Tibial artery (tissue), 4 donors: ENCODE measurements at regions not wholly inside any gene's neighbourhood (a gene's known extent, or its start where the extent isn't known, plus 50 kb on each side); places are given as distances from the start of the nearest gene placed in this dataset.

ENCODE experiments used
- DNase-seq, 2 donors: peaks; one replicate each; pipeline ENCODE4 v3.0.0-alpha.2; 2019
- H3K27ac ChIP-seq, 2 donors: fragments of 200-600 bp; sonication (generic) in 1 of 2; 1 replicate in 1 of 2; 2 replicates in 1 of 2; pipeline ENCODE4 v1.5.1; 2018 to 2019; ENCODE audit warnings: mild to moderate bottlenecking in 1 of 2
- H3K27me3 ChIP-seq, 2 donors: fragments of 200-600 bp; sonication (generic) in 1 of 2; one replicate each; pipeline versions ENCODE4 v1.5.1 to v1.6.0; 2016 to 2019
- H3K36me3 ChIP-seq, 3 donors: fragments of 200-600 bp; sonication (generic) in 2 of 3; one replicate each; pipeline ENCODE4 v1.5.1; 2016 to 2019; ENCODE audit warnings: mild to moderate bottlenecking in 2 of 3
- H3K4me1 ChIP-seq, 4 donors: fragments of 200-600 bp; sonication (generic) in 2 of 4; 1 replicate in 3 of 4; 2 replicates in 1 of 4; pipeline ENCODE4 v1.5.1; 2016 to 2019
- H3K4me3 ChIP-seq, 2 donors: fragments of 200-600 bp; sonication (generic) in 1 of 2; 1 replicate in 1 of 2; 2 replicates in 1 of 2; pipeline ENCODE4 v1.5.1; 2018 to 2019; ENCODE audit warnings: mild to moderate bottlenecking in 2 of 2
- H3K9me3 ChIP-seq, 3 donors: fragments of 200-600 bp; sonication (generic) in 1 of 3; one replicate each; pipeline ENCODE4 v1.5.1; 2016 to 2019
- intact Hi-C: fragments of 100-400 bp; cut with DNase I; formaldehyde crosslinking; loops from one replicate; pipeline ENCODE4 v1.15.0; 2023; ENCODE audit warnings: low total_unique reads
- TF ChIP-seq, protein P1 (sequence below), 2 experiments: fragments of 200-600 bp in 1 of 2; fragments of 450-650 bp in 1 of 2; IDR thresholded peaks; one replicate each; pipeline ENCODE4 v1.5.1; 2017 to 2019; ENCODE audit warnings: antibody characterized with exemption in 2 of 2, mild to moderate bottlenecking in 1 of 2, moderate library complexity in 1 of 2

DNA sequence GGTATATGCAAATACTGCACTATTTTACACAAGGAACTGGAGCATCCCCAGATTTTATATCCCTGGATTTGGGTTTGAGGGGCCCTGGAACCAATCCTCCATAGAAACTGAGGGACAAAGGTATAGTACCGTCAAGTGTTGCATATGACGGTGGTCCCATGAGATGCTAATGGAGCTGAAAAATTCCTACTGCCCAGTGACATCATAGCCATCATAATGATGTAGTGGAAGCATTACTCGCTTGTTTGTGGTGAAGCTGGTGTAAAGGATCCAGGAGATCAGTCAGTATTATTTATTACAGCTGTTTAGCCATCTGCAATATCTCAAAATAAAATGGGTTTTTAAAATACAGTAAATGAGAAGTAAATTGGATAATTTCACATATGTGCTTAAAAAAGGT is 496.6 kb upstream of the HS6ST1 start:
- no peak for DNase-seq
- no peaks in the 10 kb centered on the region for H3K36me3 ChIP-seq
- H3K4me3 ChIP-seq, result no peak overlapping the region
- no peaks in the 10 kb centered on the region for H3K4me1 ChIP-seq
- intact Hi-C loops, result no loop called here
- no peaks in the 10 kb centered on the region for H3K27me3 ChIP-seq
- TF ChIP-seq, protein P1, sequence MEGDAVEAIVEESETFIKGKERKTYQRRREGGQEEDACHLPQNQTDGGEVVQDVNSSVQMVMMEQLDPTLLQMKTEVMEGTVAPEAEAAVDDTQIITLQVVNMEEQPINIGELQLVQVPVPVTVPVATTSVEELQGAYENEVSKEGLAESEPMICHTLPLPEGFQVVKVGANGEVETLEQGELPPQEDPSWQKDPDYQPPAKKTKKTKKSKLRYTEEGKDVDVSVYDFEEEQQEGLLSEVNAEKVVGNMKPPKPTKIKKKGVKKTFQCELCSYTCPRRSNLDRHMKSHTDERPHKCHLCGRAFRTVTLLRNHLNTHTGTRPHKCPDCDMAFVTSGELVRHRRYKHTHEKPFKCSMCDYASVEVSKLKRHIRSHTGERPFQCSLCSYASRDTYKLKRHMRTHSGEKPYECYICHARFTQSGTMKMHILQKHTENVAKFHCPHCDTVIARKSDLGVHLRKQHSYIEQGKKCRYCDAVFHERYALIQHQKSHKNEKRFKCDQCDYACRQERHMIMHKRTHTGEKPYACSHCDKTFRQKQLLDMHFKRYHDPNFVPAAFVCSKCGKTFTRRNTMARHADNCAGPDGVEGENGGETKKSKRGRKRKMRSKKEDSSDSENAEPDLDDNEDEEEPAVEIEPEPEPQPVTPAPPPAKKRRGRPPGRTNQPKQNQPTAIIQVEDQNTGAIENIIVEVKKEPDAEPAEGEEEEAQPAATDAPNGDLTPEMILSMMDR (IDR thresholded peaks at IDR 0.05), result no peak
- H3K27ac ChIP-seq, result no peak overlapping the region
- H3K9me3 ChIP-seq, result no peaks in the 10 kb centered on the region

DNA sequence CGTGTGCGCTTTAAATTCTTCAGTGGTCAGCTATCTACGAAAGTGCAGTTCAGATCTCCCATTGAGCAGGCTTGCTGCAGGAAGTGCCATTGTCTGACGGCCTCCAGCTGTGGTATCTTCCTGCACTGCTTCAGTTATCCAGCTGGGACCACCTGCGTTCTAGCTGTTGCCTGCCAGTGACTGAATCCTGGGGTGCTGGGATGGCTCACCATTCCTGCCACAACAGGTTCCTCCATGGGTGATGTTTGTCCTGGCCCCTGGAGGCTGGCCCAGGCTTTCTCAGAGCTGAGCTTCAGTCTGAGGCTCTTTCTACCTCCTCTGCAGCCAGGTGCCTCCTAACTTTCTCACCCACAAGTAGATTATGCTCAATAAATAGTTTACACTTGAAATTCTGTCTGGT is 498.5 kb upstream of the HS6ST1 start:
- H3K4me3 ChIP-seq, result no peak overlapping the region
- no peaks in the 10 kb centered on the region for H3K36me3 ChIP-seq
- intact Hi-C loops, result no loop called here
- no peak for DNase-seq
- H3K4me1 ChIP-seq, result no peaks in the 10 kb centered on the region
- H3K9me3 ChIP-seq, result no peaks in the 10 kb centered on the region
- TF ChIP-seq, protein P1 (IDR thresholded peaks at IDR 0.05), result no peak
- peaks cover 0 to 4% of the 10 kb centered on the region in 2 donors for H3K27me3 ChIP-seq
- no peak overlapping the region for H3K27ac ChIP-seq

DNA sequence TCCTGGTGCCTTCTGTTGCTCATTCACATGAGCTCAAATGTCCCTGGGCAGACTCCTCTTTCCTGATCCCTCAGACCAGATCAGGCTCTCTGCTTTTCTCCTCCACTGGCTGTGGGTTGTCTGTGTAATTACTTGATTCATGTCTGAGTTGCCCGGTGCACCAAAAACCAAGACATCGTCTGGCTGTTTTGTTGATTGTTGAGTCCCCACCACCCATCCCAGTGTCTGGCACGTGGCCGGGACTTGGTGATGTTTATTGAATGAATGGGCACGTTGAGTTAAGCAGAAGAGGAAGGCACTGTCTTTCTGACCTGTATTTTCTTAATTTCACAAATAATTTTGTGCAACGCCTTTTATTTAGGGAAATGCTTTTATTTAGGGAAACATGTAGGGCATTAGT is 499.1 kb upstream of the HS6ST1 start:
- no peak for DNase-seq
- no peaks in the 10 kb centered on the region for H3K9me3 ChIP-seq
- H3K4me1 ChIP-seq, result no peaks in the 10 kb centered on the region
- no peak overlapping the region for H3K27ac ChIP-seq
- TF ChIP-seq, protein P1 (IDR thresholded peaks at IDR 0.05), result no peak
- peaks cover 0 to 4% of the 10 kb centered on the region in 2 donors for H3K27me3 ChIP-seq
- intact Hi-C loops, result no loop called here
- no peaks in the 10 kb centered on the region for H3K36me3 ChIP-seq
- no peak overlapping the region for H3K4me3 ChIP-seq

DNA sequence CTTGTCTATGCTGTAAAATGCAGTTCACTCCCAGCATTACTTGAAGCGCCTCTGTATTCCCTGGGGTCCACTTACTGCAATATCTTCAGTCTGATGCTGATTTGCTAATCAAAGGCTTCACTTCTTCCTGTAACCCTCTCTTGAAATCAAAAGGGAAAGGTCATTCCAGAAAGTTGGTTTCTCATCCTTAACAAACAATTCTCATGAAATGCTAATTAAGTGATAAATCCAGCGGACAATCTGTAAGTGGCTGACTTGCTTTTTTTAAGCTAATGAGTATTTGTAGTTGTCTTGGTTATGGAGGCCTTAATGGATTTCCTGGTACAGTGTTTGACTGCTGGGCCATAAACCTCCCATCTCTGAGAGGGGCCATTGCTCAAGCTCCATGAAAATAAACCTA is 499.6 kb upstream of the HS6ST1 start:
- TF ChIP-seq, protein P1 (IDR thresholded peaks at IDR 0.05), result no peak
- H3K27ac ChIP-seq, result no peak overlapping the region
- H3K4me1 ChIP-seq, result no peaks in the 10 kb centered on the region
- no peaks in the 10 kb centered on the region for H3K36me3 ChIP-seq
- intact Hi-C loops, result no loop called here
- DNase-seq, result no peak
- no peak overlapping the region for H3K4me3 ChIP-seq
- peaks cover 0 to 4% of the 10 kb centered on the region in 2 donors for H3K27me3 ChIP-seq
- H3K9me3 ChIP-seq, result no peaks in the 10 kb centered on the region

DNA sequence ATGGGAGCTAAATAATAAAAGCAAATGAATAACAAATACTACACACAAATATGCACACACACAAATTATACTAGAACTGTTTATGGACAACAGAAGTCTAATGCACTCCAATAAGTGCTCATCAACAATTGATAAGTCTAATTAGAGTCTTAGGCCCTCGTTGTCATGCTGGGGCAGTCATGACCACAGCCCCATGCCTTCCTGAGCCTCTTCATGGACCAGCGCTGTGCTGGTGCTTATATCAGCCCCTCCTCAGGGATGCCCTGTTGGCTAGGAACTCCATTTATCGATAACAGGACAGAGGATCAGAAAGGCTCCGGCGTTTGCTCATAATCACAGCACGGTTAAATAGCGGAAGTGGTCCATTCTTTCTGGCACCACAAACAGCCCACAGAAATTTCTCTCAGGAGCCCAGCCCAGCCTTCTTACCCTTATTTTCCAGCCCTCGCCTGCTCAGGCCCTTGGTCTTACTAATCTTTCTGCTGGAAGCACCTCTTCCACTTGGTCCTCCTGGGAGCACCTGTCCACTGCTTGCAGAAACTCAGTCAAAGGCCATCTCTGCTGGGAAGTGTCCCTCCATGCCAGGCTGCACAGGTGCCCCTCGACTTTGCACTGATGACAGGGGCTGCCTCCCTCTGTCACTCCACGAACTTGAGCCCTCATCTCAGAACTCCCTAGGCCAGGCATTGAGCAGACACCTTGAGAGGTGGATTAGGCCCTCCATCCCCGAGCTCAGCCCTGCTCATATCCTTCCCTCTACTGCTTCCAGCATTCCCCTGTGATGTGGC is 500.2 kb upstream of the HS6ST1 start:
- Histone ChIP-seq H3K27ac (no peak overlapping the region), H3K4me3 (no peak overlapping the region), H3K36me3 (no peaks in the 10 kb centered on the region), H3K9me3 (no peaks in the 10 kb centered on the region), H3K4me1 (no peaks in the 10 kb centered on the region), H3K27me3 (peaks cover 0 to 4% of the 10 kb centered on the region in 2 donors)
- DNase-seq, result no peak
- TF ChIP-seq, protein P1 (IDR thresholded peaks at IDR 0.05), result no peak
- intact Hi-C loops, result no loop called here
